ENCODE measurements at regions not wholly inside any gene's neighbourhood (a gene's known extent, or its start where the extent isn't known, plus 50 kb on each side); places are given as distances from the start of the nearest gene placed in this dataset.

DNA sequence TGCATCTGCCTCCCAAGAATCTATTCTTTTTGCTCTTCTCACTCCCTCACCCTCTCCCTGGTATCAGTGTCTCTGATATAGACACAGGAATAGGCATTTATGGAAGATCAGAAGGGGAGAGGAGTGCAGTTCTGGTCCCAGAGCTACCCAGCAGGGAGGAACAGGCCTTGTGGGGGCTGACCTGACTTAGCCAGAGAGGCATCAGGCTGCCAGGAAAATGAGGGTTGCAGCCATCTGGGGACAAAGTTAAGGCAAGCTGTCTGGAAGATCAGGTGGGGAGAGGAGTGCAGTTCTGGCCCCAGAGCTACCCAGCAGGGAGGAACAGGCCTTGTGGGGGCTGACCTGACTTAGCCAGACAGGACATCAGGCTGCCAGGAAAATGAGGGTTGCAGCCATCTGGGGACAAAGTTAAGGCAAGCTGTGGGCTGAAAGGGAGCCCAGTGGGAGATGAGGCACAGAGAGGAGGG lies 69.9 kb upstream of the HK2 start:
- H3K27ac ChIP-seq (ENCODE audit: low read depth, low read length): no peak overlapping the region
- no peak overlapping the region for H3K4me3 ChIP-seq (ENCODE audit: extremely low read depth in 1 of 4, insufficient read depth in 2 of 4, low read depth in 3 of 4, low read length in 4 of 4)
- H3K79me2 ChIP-seq (ENCODE audit: control insufficient read depth in 1 of 2, insufficient read depth in 2 of 2, low read length in 2 of 2): no peaks in the 10 kb centered on the region
- peak overlapping the region; percentile 60; the same call in 1 of the 2 replicates for H2BK5ac ChIP-seq (ENCODE audit: low read depth, low read length)
- no peak for TF ChIP-seq ZNF274 (IDR thresholded peaks at IDR 0.05; ENCODE audit: borderline replicate concordance, extremely low read depth, low read length)
- no peak for TF ChIP-seq ASH2L (IDR thresholded peaks at IDR 0.05; ENCODE audit: low read length)
- no peak for TF ChIP-seq SUZ12 (IDR thresholded peaks at IDR 0.05; ENCODE audit: low read length)
- no peaks in the 10 kb centered on the region for H3K36me3 ChIP-seq (ENCODE audit: control insufficient read depth in 2 of 4, insufficient read depth in 4 of 4, low read length in 3 of 4)
- POLR2A ChIA-PET (ENCODE audit: partially characterized antibody): no interaction called here
- no peak overlapping the region for H2BK120ac ChIP-seq (replicated peaks; ENCODE audit: low read depth, low read length)
- no peak overlapping the region for H3K18ac ChIP-seq (ENCODE audit: extremely low read depth, low read length)
- H4K8ac ChIP-seq (ENCODE audit: extremely low read depth, insufficient read depth, low read length): no peak overlapping the region
- 0 out of 2 replicates have a peak overlapping the region, but pooled peaks have one; percentile 23 for H2AFZ ChIP-seq (ENCODE audit: low read length)
- H3K9me3 ChIP-seq (ENCODE audit: insufficient read depth in 2 of 2, low read depth in 1 of 2, low read length in 1 of 2): no peaks in the 10 kb centered on the region
- H2AK5ac ChIP-seq (ENCODE audit: low read depth, low read length): no peak overlapping the region
- no peak overlapping the region for H3K56ac ChIP-seq (replicated peaks; ENCODE audit: insufficient read length, low read depth, low read length)
- no peak overlapping the region for H3K14ac ChIP-seq (ENCODE audit: insufficient read length)
- no peak for FAIRE-seq
- no peaks in the 10 kb centered on the region for H4K20me1 ChIP-seq (replicated peaks in 1 of 2; ENCODE audit: control insufficient read depth in 1 of 2, insufficient read depth in 2 of 2, low read length in 2 of 2)
- H4K91ac ChIP-seq (replicated peaks; ENCODE audit: insufficient read length, low read length): no peak overlapping the region
- no peak overlapping the region for H4K5ac ChIP-seq (ENCODE audit: insufficient read length, low read depth, low read length)
- H2BK12ac ChIP-seq (ENCODE audit: low read depth, low read length): no peak overlapping the region; the same call in 1 of the 2 replicates
- H2BK15ac ChIP-seq (ENCODE audit: low read length): no peak overlapping the region
- H3K4me1 ChIP-seq (replicated peaks in 1 of 4; ENCODE audit: control insufficient read depth in 3 of 4, insufficient read depth in 4 of 4, low read length in 3 of 4): peaks cover 0 to 9% (median 4%) of the 10 kb centered on the region in 4 experiments; a peak in 5 of 7 replicates
- no peaks in the 10 kb centered on the region for H3K79me1 ChIP-seq (ENCODE audit: low read depth, low read length)
- H2BK20ac ChIP-seq (ENCODE audit: low read length): peak overlapping the region; percentile 44; the same call in 1 of the 2 replicates
- no peak for DNase-seq (ENCODE audit: low read depth in 1 of 2, low spot score in 2 of 2)
- H3K27me3 ChIP-seq (replicated peaks in 1 of 4; ENCODE audit: control insufficient read depth in 3 of 4, extremely low read depth in 1 of 4, insufficient read depth in 3 of 4, low read length in 3 of 4): no peaks in the 10 kb centered on the region
- CTCF ChIA-PET (ENCODE audit: partially characterized antibody): interaction anchor here (0.7 to 6.0 kb wide), 10 partner anchors 13 to 124 kb away, joined by 3 to 35 read pairs (median 3); no protein-coding TSS in a partner anchor
- H3K23me2 ChIP-seq (ENCODE audit: low read depth, low read length): no peaks in the 10 kb centered on the region
- no peak overlapping the region for H3K4me2 ChIP-seq (ENCODE audit: insufficient read depth in 1 of 2, low read depth in 2 of 2, low read length in 2 of 2)
- no peak overlapping the region for H3K4ac ChIP-seq (replicated peaks; ENCODE audit: insufficient read length, low read depth, low read length)
- no peak overlapping the region for H3K23ac ChIP-seq (ENCODE audit: insufficient read length)
- H3K9ac ChIP-seq (replicated peaks in 1 of 4; ENCODE audit: extremely low read depth in 1 of 4, low read depth in 3 of 4, low read length in 3 of 4): no peak overlapping the region

Data from H1 (cell line).